ENCODE measurements at regions not wholly inside any gene's neighbourhood (a gene's known extent, or its start where the extent isn't known, plus 50 kb on each side); places are given as distances from the start of the nearest gene placed in this dataset.

- Mint-ChIP-seq H3K36me3 (no peaks in the 10 kb centered on the region), H3K4me1 (no peaks in the 10 kb centered on the region), H3K27ac (no peak overlapping the region), H3K27me3 (ENCODE audit: low read depth) (peaks cover 11% of the 10 kb centered on the region), H3K4me3 (no peak overlapping the region), H3K9me3 (no peaks in the 10 kb centered on the region)
- ChIA-PET CTCF (interaction anchor here (1.3 to 1.5 kb wide), 2 partner anchors 9 to 150 kb away, joined by 3 to 4 read pairs; no protein-coding TSS in a partner anchor), POLR2A (no interaction called here)
- peak; percentile 77 for ATAC-seq
- no peak for TF ChIP-seq ZNF281 (CRISPR knock-in tag; IDR thresholded peaks at IDR 0.05)
- no peak for TF ChIP-seq CREB1 (CRISPR knock-in tag; IDR thresholded peaks at IDR 0.05)
- TF ChIP-seq TEAD4 (CRISPR knock-in tag; IDR thresholded peaks at IDR 0.05) = no peak
- TF ChIP-seq CTCF (IDR thresholded peaks at IDR 0.05) = peak; percentile 28; the same call in 1 of the 2 replicates
- DNase-seq (ENCODE audit: low spot score) = peak; percentile 26
Measured at GRCh38 chr16:26795184-26795583, 271.5 kb upstream of the C16orf82 start.

- H3K4me1 Mint-ChIP-seq = peaks cover 10% of the 10 kb centered on the region
- no peaks in the 10 kb centered on the region for H3K9me3 Mint-ChIP-seq
- ATAC-seq (no peak), DNase-seq (ENCODE audit: low spot score) (no peak)
- ChIA-PET CTCF (no interaction called here), POLR2A (no interaction called here)
- no peak overlapping the region for H3K4me3 Mint-ChIP-seq
- H3K27ac Mint-ChIP-seq = no peak overlapping the region
- H3K27me3 Mint-ChIP-seq (ENCODE audit: low read depth) = peaks cover 3% of the 10 kb centered on the region; the same call in 1 of the 2 replicates
- TF ChIP-seq MYBL2 (CRISPR knock-in tag; IDR thresholded peaks at IDR 0.05) (no peak), CREM (CRISPR knock-in tag; IDR thresholded peaks at IDR 0.05) (no peak), RELA (CRISPR knock-in tag; IDR thresholded peaks at IDR 0.05; ENCODE audit: borderline replicate concordance) (no peak), ZNF138 (CRISPR knock-in tag; conservative IDR thresholded peaks at IDR 0.05) (no peak), NR2C2 (CRISPR knock-in tag; IDR thresholded peaks at IDR 0.05) (no peak), ATF3 (CRISPR knock-in tag; conservative IDR thresholded peaks at IDR 0.05) (no peak), ZNF121 (CRISPR knock-in tag; IDR thresholded peaks at IDR 0.05) (no peak)
- H3K36me3 Mint-ChIP-seq = no peaks in the 10 kb centered on the region
Measured at GRCh38 chr16:26801628-26802027, 265.1 kb upstream of the C16orf82 start.

GRCh38 chr16:26802440-26802839 is 264.3 kb upstream of the C16orf82 start:
- peaks cover 3% of the 10 kb centered on the region; the same call in 1 of the 2 replicates for H3K27me3 Mint-ChIP-seq (ENCODE audit: low read depth)
- CTCF ChIA-PET = interaction anchor here (1.3 kb wide), 1 partner anchor 308 kb away, joined by 5 read pairs; no protein-coding TSS in a partner anchor
- no peak overlapping the region for H3K27ac Mint-ChIP-seq
- no peak overlapping the region for H3K4me3 Mint-ChIP-seq
- H3K36me3 Mint-ChIP-seq = no peaks in the 10 kb centered on the region
- ATAC-seq (no peak), DNase-seq (ENCODE audit: low spot score) (no peak)
- peaks cover 10% of the 10 kb centered on the region for H3K4me1 Mint-ChIP-seq
- POLR2A ChIA-PET = no interaction called here
- no peaks in the 10 kb centered on the region for H3K9me3 Mint-ChIP-seq
- TF ChIP-seq STAT6 (CRISPR knock-in tag; conservative IDR thresholded peaks at IDR 0.05; ENCODE audit: low read depth) (no peak), ZNF396 (CRISPR knock-in tag; IDR thresholded peaks at IDR 0.05; ENCODE audit: borderline replicate concordance) (no peak), FOXK1 (CRISPR knock-in tag; IDR thresholded peaks at IDR 0.05) (no peak), JAZF1 (CRISPR knock-in tag; IDR thresholded peaks at IDR 0.05) (no peak)
